ENCODE measurements at regions not wholly inside any gene's neighbourhood (a gene's known extent, or its start where the extent isn't known, plus 50 kb on each side); places are given as distances from the start of the nearest gene placed in this dataset.

GRCh38 chr17:68179926-68180285 is 67.9 kb upstream of the AMZ2 start:
- Histone ChIP-seq H2AFZ (no peak overlapping the region), H3K9ac (no peak overlapping the region), H3K4me1 (ENCODE audit: insufficient read depth) (no peaks in the 10 kb centered on the region), H3F3A (ENCODE audit: insufficient read depth) (no peaks in the 10 kb centered on the region), H3K9me3 (ENCODE audit: low read depth) (no peaks in the 10 kb centered on the region), H3K9me2 (ENCODE audit: insufficient read depth) (no peaks in the 10 kb centered on the region), H3K4me3 (no peak overlapping the region), H3K27me3 (replicated peaks; ENCODE audit: insufficient read depth) (no peaks in the 10 kb centered on the region), H3K79me2 (ENCODE audit: insufficient read depth) (no peaks in the 10 kb centered on the region), H3K36me3 (ENCODE audit: low read depth) (no peaks in the 10 kb centered on the region), H3K27ac (no peak overlapping the region), H4K20me1 (ENCODE audit: insufficient read depth) (no peaks in the 10 kb centered on the region), H3K4me2 (ENCODE audit: unreplicated experiment) (no peak overlapping the region)
- WGBS, 2 experiments (ENCODE audit: low coverage in 1 of 2, low lambda C conversion rate in 2 of 2, missing lambda C conversion rate in 2 of 2) = 93% methylated on average over 19 to 31 of the region's 31 CpGs
- in situ Hi-C loops (cut with MboI) = loop anchor here (10.0 kb wide), 1 partner anchor 285 kb away; no protein-coding TSS in a partner anchor
- TF ChIP-seq EZH2 (IDR thresholded peaks at IDR 0.05; ENCODE audit: insufficient read depth, poor library complexity, severe bottlenecking) (no peak), EZH2phosphoT487 (IDR thresholded peaks at IDR 0.05; ENCODE audit: insufficient read depth, low read depth) (no peak)
- no peak for DNase-seq

- Histone ChIP-seq H3K27ac (no peak overlapping the region), H3K4me3 (no peak overlapping the region), H3K9ac (no peak overlapping the region), H3K9me3 (ENCODE audit: low read depth) (no peaks in the 10 kb centered on the region), H3K9me2 (ENCODE audit: insufficient read depth) (no peaks in the 10 kb centered on the region), H3K27me3 (replicated peaks; ENCODE audit: insufficient read depth) (no peaks in the 10 kb centered on the region), H3F3A (ENCODE audit: insufficient read depth) (no peaks in the 10 kb centered on the region), H3K79me2 (ENCODE audit: insufficient read depth) (no peaks in the 10 kb centered on the region), H3K4me2 (ENCODE audit: unreplicated experiment) (no peak overlapping the region), H4K20me1 (ENCODE audit: insufficient read depth) (no peaks in the 10 kb centered on the region), H2AFZ (no peak overlapping the region), H3K36me3 (ENCODE audit: low read depth) (no peaks in the 10 kb centered on the region), H3K4me1 (ENCODE audit: insufficient read depth) (no peaks in the 10 kb centered on the region)
- DNase-seq = no peak
- no peak for TF ChIP-seq EZH2phosphoT487 (IDR thresholded peaks at IDR 0.05; ENCODE audit: insufficient read depth, low read depth)
- TF ChIP-seq EZH2 (IDR thresholded peaks at IDR 0.05; ENCODE audit: insufficient read depth, poor library complexity, severe bottlenecking) = no peak
- WGBS, 2 experiments (ENCODE audit: low coverage in 1 of 2, low lambda C conversion rate in 2 of 2, missing lambda C conversion rate in 2 of 2) = 81 to 95% methylated on average over 1 of the region's 1 CpG
- in situ Hi-C loops (cut with MboI) = no loop called here
Measured at GRCh38 chr17:68182011-68182306, 65.9 kb upstream of the AMZ2 start.

GRCh38 chr17:68182940-68183551 is 64.8 kb upstream of the AMZ2 start:
- Histone ChIP-seq H2AFZ (no peak overlapping the region), H3K79me2 (ENCODE audit: insufficient read depth) (no peaks in the 10 kb centered on the region), H3K27ac (no peak overlapping the region), H3K9me3 (ENCODE audit: low read depth) (no peaks in the 10 kb centered on the region), H3F3A (ENCODE audit: insufficient read depth) (no peaks in the 10 kb centered on the region), H3K9me2 (ENCODE audit: insufficient read depth) (no peaks in the 10 kb centered on the region), H3K36me3 (ENCODE audit: low read depth) (no peaks in the 10 kb centered on the region), H3K4me1 (ENCODE audit: insufficient read depth) (no peaks in the 10 kb centered on the region), H3K4me3 (no peak overlapping the region), H3K4me2 (ENCODE audit: unreplicated experiment) (no peak overlapping the region), H4K20me1 (ENCODE audit: insufficient read depth) (no peaks in the 10 kb centered on the region), H3K9ac (no peak overlapping the region), H3K27me3 (replicated peaks; ENCODE audit: insufficient read depth) (no peaks in the 10 kb centered on the region)
- in situ Hi-C loops (cut with MboI) = no loop called here
- DNase-seq = no peak
- WGBS, 2 experiments (ENCODE audit: low coverage in 1 of 2, low lambda C conversion rate in 2 of 2, missing lambda C conversion rate in 2 of 2) = 87 to 90% methylated on average over 12 of the region's 12 CpGs
- no peak for TF ChIP-seq EZH2 (IDR thresholded peaks at IDR 0.05; ENCODE audit: insufficient read depth, poor library complexity, severe bottlenecking)
- no peak for TF ChIP-seq EZH2phosphoT487 (IDR thresholded peaks at IDR 0.05; ENCODE audit: insufficient read depth, low read depth)

- WGBS, 2 experiments (ENCODE audit: low coverage in 1 of 2, low lambda C conversion rate in 2 of 2, missing lambda C conversion rate in 2 of 2) = 73 to 77% methylated on average over 10 of the region's 10 CpGs
- Histone ChIP-seq H2AFZ (no peak overlapping the region), H3K79me2 (ENCODE audit: insufficient read depth) (no peaks in the 10 kb centered on the region), H3K4me3 (no peak overlapping the region), H3K27ac (no peak overlapping the region), H3F3A (ENCODE audit: insufficient read depth) (no peaks in the 10 kb centered on the region), H3K36me3 (ENCODE audit: low read depth) (no peaks in the 10 kb centered on the region), H3K9ac (no peak overlapping the region), H3K4me1 (ENCODE audit: insufficient read depth) (no peaks in the 10 kb centered on the region), H3K9me2 (ENCODE audit: insufficient read depth) (no peaks in the 10 kb centered on the region), H3K27me3 (replicated peaks; ENCODE audit: insufficient read depth) (no peaks in the 10 kb centered on the region), H3K4me2 (ENCODE audit: unreplicated experiment) (no peak overlapping the region), H3K9me3 (ENCODE audit: low read depth) (no peaks in the 10 kb centered on the region), H4K20me1 (ENCODE audit: insufficient read depth) (no peaks in the 10 kb centered on the region)
- in situ Hi-C loops (cut with MboI) = no loop called here
- no peak for DNase-seq
- TF ChIP-seq EZH2phosphoT487 (IDR thresholded peaks at IDR 0.05; ENCODE audit: insufficient read depth, low read depth) = no peak
- no peak for TF ChIP-seq EZH2 (IDR thresholded peaks at IDR 0.05; ENCODE audit: insufficient read depth, poor library complexity, severe bottlenecking)
Measured at GRCh38 chr17:68184141-68184571, 63.7 kb upstream of the AMZ2 start.

Data from GM23248 (cell line).